H9 (cell line): ENCODE measurements at regions not wholly inside any gene's neighbourhood (a gene's known extent, or its start where the extent isn't known, plus 50 kb on each side); places are given as distances from the start of the nearest gene placed in this dataset.

ENCODE experiments used
- DNase-seq: peaks from one replicate; pipeline ENCODE4 v3.0.0-alpha.2; 2017
- H2AFZ ChIP-seq: one replicate; pipeline ENCODE4 v1.6.1; 2013; ENCODE audit warnings: mild to moderate bottlenecking, low read length, control low read depth, moderate library complexity
- H2AK5ac ChIP-seq: 2 replicates; pipeline ENCODE4 v1.6.1; 2013; ENCODE audit warnings: low read length, control low read depth, mixed read lengths; ENCODE audit not compliant: insufficient read length
- H2BK120ac ChIP-seq: one replicate; pipeline ENCODE4 v1.6.1; 2013; ENCODE audit warnings: low read depth, mild to moderate bottlenecking, low read length, control low read depth, inconsistent platforms; ENCODE audit not compliant: poor library complexity, severe bottlenecking
- H2BK12ac ChIP-seq: 2 replicates; pipeline ENCODE4 v1.6.1; 2013; ENCODE audit warnings: low read length, control low read depth, mixed read lengths, low read depth; ENCODE audit not compliant: insufficient read length
- H2BK15ac ChIP-seq: 2 replicates; pipeline ENCODE4 v1.6.1; 2013; ENCODE audit warnings: low read depth, low read length, control low read depth
- H2BK20ac ChIP-seq: one replicate; pipeline ENCODE4 v1.6.1; 2013; ENCODE audit warnings: low read depth, mild to moderate bottlenecking, low read length, control low read depth, inconsistent platforms; ENCODE audit not compliant: poor library complexity, severe bottlenecking
- H2BK5ac ChIP-seq: 2 replicates; pipeline ENCODE4 v1.6.1; 2013; ENCODE audit warnings: low read length, control low read depth, mixed read lengths; ENCODE audit not compliant: insufficient read length
- H3K14ac ChIP-seq: 2 replicates; pipeline ENCODE4 v1.6.1; 2013; ENCODE audit warnings: low read length, control low read depth; ENCODE audit not compliant: insufficient read depth
- H3K18ac ChIP-seq: 2 replicates; pipeline ENCODE4 v1.6.1; 2013; ENCODE audit warnings: low read depth, mild to moderate bottlenecking, mixed read lengths, low read length, control low read depth; ENCODE audit not compliant: insufficient read length
- H3K23ac ChIP-seq: 2 replicates; pipeline ENCODE4 v1.6.1; 2013; ENCODE audit warnings: low read length, control low read depth, mixed read lengths, low read depth; ENCODE audit not compliant: insufficient read length
- H3K23me2 ChIP-seq: 2 replicates; pipeline ENCODE4 v1.6.1; 2013; ENCODE audit warnings: low read depth, mild to moderate bottlenecking, mixed read lengths, low read length, control low read depth; ENCODE audit not compliant: insufficient read length, poor library complexity, severe bottlenecking
- H3K27ac ChIP-seq: 2 replicates; pipeline ENCODE4 v1.5.1; 2013; ENCODE audit warnings: low read length, control low read depth, mixed read lengths, low read depth; ENCODE audit not compliant: insufficient read length
- H3K27me3 ChIP-seq: 2 replicates; pipeline ENCODE4 v1.6.1; 2013; ENCODE audit warnings: low read length, control low read depth, inconsistent platforms; ENCODE audit not compliant: insufficient read depth
- H3K4ac ChIP-seq: 2 replicates; pipeline ENCODE4 v1.6.1; 2013; ENCODE audit warnings: low read depth, mild to moderate bottlenecking, control low read depth, inconsistent platforms, low read length, moderate library complexity
- H3K4me1 ChIP-seq: 2 replicates; pipeline ENCODE4 v1.6.1; 2013; ENCODE audit warnings: low read length, control low read depth, inconsistent platforms; ENCODE audit not compliant: insufficient read depth
- H3K4me2 ChIP-seq: 2 replicates; pipeline ENCODE4 v1.6.1; 2013; ENCODE audit warnings: low read length, control low read depth, mixed read lengths; ENCODE audit not compliant: insufficient read length, insufficient read depth
- H3K56ac ChIP-seq: 2 replicates; pipeline ENCODE4 v1.6.1; 2013; ENCODE audit warnings: low read depth, mild to moderate bottlenecking, mixed read lengths, low read length, control low read depth; ENCODE audit not compliant: insufficient read length
- H3K79me1 ChIP-seq: 2 replicates; pipeline ENCODE4 v1.6.1; 2013; ENCODE audit warnings: low read depth, mild to moderate bottlenecking, moderate library complexity, low read length, control low read depth, inconsistent platforms; ENCODE audit not compliant: insufficient read depth, poor library complexity, severe bottlenecking
- H3K79me2 ChIP-seq: 2 replicates; pipeline ENCODE4 v1.6.1; 2013; ENCODE audit warnings: low read length, control low read depth, inconsistent platforms; ENCODE audit not compliant: insufficient read depth
- H3K9ac ChIP-seq: 2 replicates; pipeline ENCODE4 v1.6.1; 2013; ENCODE audit warnings: low read length, control low read depth, mixed read lengths; ENCODE audit not compliant: insufficient read length; ENCODE audit errors: extremely low read depth
- H3K9me3 ChIP-seq: one replicate; pipeline ENCODE4 v1.6.1; 2013; ENCODE audit warnings: low read depth, low read length, inconsistent platforms; ENCODE audit not compliant: control insufficient read depth
- H3T11ph ChIP-seq: one replicate; pipeline ENCODE4 v1.6.1; 2013; ENCODE audit warnings: mild to moderate bottlenecking, low read length, control low read depth, inconsistent platforms
- H4K20me1 ChIP-seq: one replicate; pipeline ENCODE4 v1.6.1; 2013; ENCODE audit not compliant: control insufficient read depth, insufficient read length, insufficient read depth
- H4K5ac ChIP-seq: 2 replicates; pipeline ENCODE4 v1.6.1; 2013; ENCODE audit warnings: low read depth, mild to moderate bottlenecking, mixed read lengths, low read length, control low read depth; ENCODE audit not compliant: insufficient read length
- H4K8ac ChIP-seq: replicated peaks from 2 replicates; pipeline ENCODE4 v1.6.1; 2013; ENCODE audit warnings: low read length, control low read depth, mixed read lengths, low read depth; ENCODE audit not compliant: insufficient read length
- H4K91ac ChIP-seq: 2 replicates; pipeline ENCODE4 v1.6.1; 2013; ENCODE audit warnings: low read depth, mild to moderate bottlenecking, moderate library complexity, mixed read lengths, low read length, control low read depth; ENCODE audit not compliant: insufficient read length
- H3K27ac Mint-ChIP-seq, 3 experiments: 2 replicates in 2 of 3; 3 replicates in 1 of 3; pipeline ENCODE4 v1.8.0; 2020 to 2021; ENCODE audit warnings: mixed read lengths in 3 of 3, mild to moderate bottlenecking in 1 of 3, moderate library complexity in 1 of 3
- H3K27me3 Mint-ChIP-seq: 2 replicates; pipeline ENCODE4 v1.8.0; 2021; ENCODE audit warnings: low read depth, mild to moderate bottlenecking, moderate library complexity, mixed read lengths
- H3K36me3 Mint-ChIP-seq, 3 experiments: 2 replicates in 2 of 3; 3 replicates in 1 of 3; pipeline ENCODE4 v1.8.0; 2020 to 2021; ENCODE audit warnings: low read depth in 3 of 3, mixed read lengths in 3 of 3; ENCODE audit not compliant: insufficient read depth in 1 of 3
- H3K4me1 Mint-ChIP-seq, 2 experiments: 2 replicates each; pipeline ENCODE4 v1.8.0; 2020; ENCODE audit warnings: mixed read lengths in 2 of 2
- H3K4me3 Mint-ChIP-seq, 2 experiments: 2 replicates in 1 of 2; 3 replicates in 1 of 2; pipeline ENCODE4 v1.8.0; 2020 to 2021; ENCODE audit warnings: mild to moderate bottlenecking in 2 of 2, mixed read lengths in 2 of 2, moderate library complexity in 1 of 2
- H3K9me3 Mint-ChIP-seq, 2 experiments: 2 replicates in 1 of 2; 3 replicates in 1 of 2; pipeline ENCODE4 v1.8.0; 2020; ENCODE audit warnings: mild to moderate bottlenecking in 2 of 2, mixed read lengths in 2 of 2, moderate library complexity in 1 of 2
- WGBS: extraction: QIAGEN DNeasy Blood & Tissue Kit; methylation state at CpG from one replicate; pipeline ENCODE4 v1.1.7; 2013; ENCODE audit warnings: missing lambda C conversion rate, low lambda C conversion rate, mixed read lengths; ENCODE audit not compliant: insufficient read length; ENCODE audit errors: extremely low coverage; 5-methylcytosine and 5-hydroxymethylcytosine counted together
- TF ChIP-seq, protein P1 (sequence below): fragments of 200-600 bp; sonication (generic); conservative IDR thresholded peaks from 3 replicates; pipeline ENCODE4 v1.8.0; 2021; ENCODE audit warnings: antibody characterized with exemption, mild to moderate bottlenecking

DNA sequence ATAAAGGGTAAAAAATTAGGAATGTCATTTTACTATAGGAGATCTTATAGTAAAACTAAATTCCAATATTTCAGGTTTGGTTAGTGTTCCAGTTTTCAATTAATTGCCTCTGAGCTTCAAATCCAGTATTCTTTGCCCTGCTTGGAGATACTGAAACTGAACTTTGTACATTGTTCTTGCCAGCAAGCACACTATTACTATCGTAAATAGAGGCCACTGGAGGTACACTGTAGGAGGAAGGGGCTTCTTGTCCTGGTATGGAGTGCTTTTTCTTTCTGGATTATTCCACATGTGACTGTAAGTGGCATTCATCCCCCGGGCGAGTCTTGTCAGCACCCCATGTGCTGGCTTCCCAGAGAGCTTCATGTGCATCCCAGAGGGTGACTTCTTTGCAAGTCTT is 234.7 kb upstream of the PTPRZ1 start:
- no peak overlapping the region for H2BK120ac ChIP-seq
- no peak overlapping the region for H4K5ac ChIP-seq
- no peak overlapping the region for H2AFZ ChIP-seq
- H3K4me2 ChIP-seq: no peak overlapping the region
- DNase-seq: no peak
- no peak overlapping the region for H2AK5ac ChIP-seq
- H3K79me1 ChIP-seq: no peaks in the 10 kb centered on the region
- no peaks in the 10 kb centered on the region for H3K27me3 Mint-ChIP-seq
- H3K9me3 ChIP-seq: no peaks in the 10 kb centered on the region
- no peak overlapping the region for H2BK20ac ChIP-seq
- H2BK5ac ChIP-seq: no peak overlapping the region
- H3K9me3 Mint-ChIP-seq: peaks cover 0 to 2% of the 10 kb centered on the region in 2 experiments; a peak in 1 of 5 replicates
- no peak overlapping the region for H3K4me3 Mint-ChIP-seq
- H3K23me2 ChIP-seq: no peaks in the 10 kb centered on the region
- H3K79me2 ChIP-seq: no peaks in the 10 kb centered on the region
- H2BK15ac ChIP-seq: no peak overlapping the region
- peaks cover 10 to 11% of the 10 kb centered on the region in 2 experiments for H3K4me1 Mint-ChIP-seq
- H3T11ph ChIP-seq: no peak overlapping the region
- no peak overlapping the region for H3K4ac ChIP-seq
- H3K14ac ChIP-seq: no peak overlapping the region
- no peak overlapping the region for H3K56ac ChIP-seq
- H2BK12ac ChIP-seq: no peak overlapping the region
- no peaks in the 10 kb centered on the region for H4K20me1 ChIP-seq
- no peak overlapping the region for H3K27ac ChIP-seq
- H3K23ac ChIP-seq: no peak overlapping the region
- H4K91ac ChIP-seq: no peak overlapping the region
- H3K9ac ChIP-seq: no peak overlapping the region
- H3K27ac Mint-ChIP-seq: no peak overlapping the region
- no peaks in the 10 kb centered on the region; the same call in 1 of the 2 replicates for H3K4me1 ChIP-seq
- WGBS: no CpG with 5 or more reads among the region's 3 CpGs
- TF ChIP-seq, protein P1, sequence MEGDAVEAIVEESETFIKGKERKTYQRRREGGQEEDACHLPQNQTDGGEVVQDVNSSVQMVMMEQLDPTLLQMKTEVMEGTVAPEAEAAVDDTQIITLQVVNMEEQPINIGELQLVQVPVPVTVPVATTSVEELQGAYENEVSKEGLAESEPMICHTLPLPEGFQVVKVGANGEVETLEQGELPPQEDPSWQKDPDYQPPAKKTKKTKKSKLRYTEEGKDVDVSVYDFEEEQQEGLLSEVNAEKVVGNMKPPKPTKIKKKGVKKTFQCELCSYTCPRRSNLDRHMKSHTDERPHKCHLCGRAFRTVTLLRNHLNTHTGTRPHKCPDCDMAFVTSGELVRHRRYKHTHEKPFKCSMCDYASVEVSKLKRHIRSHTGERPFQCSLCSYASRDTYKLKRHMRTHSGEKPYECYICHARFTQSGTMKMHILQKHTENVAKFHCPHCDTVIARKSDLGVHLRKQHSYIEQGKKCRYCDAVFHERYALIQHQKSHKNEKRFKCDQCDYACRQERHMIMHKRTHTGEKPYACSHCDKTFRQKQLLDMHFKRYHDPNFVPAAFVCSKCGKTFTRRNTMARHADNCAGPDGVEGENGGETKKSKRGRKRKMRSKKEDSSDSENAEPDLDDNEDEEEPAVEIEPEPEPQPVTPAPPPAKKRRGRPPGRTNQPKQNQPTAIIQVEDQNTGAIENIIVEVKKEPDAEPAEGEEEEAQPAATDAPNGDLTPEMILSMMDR: no peak
- peaks cover 0 to 7% (median 4%) of the 10 kb centered on the region in 3 experiments; a peak in 4 of 7 replicates for H3K36me3 Mint-ChIP-seq
- no peak overlapping the region for H3K18ac ChIP-seq
- H3K27me3 ChIP-seq: no peaks in the 10 kb centered on the region
- no peak overlapping the region for H4K8ac ChIP-seq
